GM12878 (cell line): ENCODE measurements at regions not wholly inside any gene's neighbourhood (a gene's known extent, or its start where the extent isn't known, plus 50 kb on each side); places are given as distances from the start of the nearest gene placed in this dataset.

Experiments
- EGR1 ChIP-seq, 2 experiments: IDR thresholded peaks; 1 replicate in 1 of 2; 2 replicates in 1 of 2; pipeline ENCODE4 v1.6.1; 2011 to 2012; ENCODE audit warnings: low read depth in 2 of 2, low read length in 2 of 2, borderline replicate concordance in 1 of 2, mild to moderate bottlenecking in 1 of 2, moderate library complexity in 1 of 2
- JUNB ChIP-seq: IDR thresholded peaks from 2 replicates; pipeline ENCODE4 v1.6.1; 2016; ENCODE audit warnings: antibody characterized with exemption, mild to moderate bottlenecking
- MAX ChIP-seq: IDR thresholded peaks from 2 replicates; pipeline ENCODE4 v1.6.1; 2012; ENCODE audit warnings: low read depth, low read length, improper control_type of control experiment
- MTA2 ChIP-seq: fragments of 450-650 bp; IDR thresholded peaks from 2 replicates; pipeline ENCODE4 v1.6.1; 2016; ENCODE audit warnings: low read depth, mild to moderate bottlenecking, moderate library complexity
- MXI1 ChIP-seq: fragments of 150-350 bp; IDR thresholded peaks from 2 replicates; pipeline ENCODE4 v1.6.1; 2011; ENCODE audit warnings: low read depth, mild to moderate bottlenecking, inconsistent platforms, low read length, improper control_type of control experiment
- RAD21 ChIP-seq: IDR thresholded peaks from 2 replicates; pipeline ENCODE4 v1.6.1; 2011; ENCODE audit warnings: mild to moderate bottlenecking, low read depth, low read length, moderate library complexity; ENCODE audit not compliant: insufficient read depth
- USF2 ChIP-seq: IDR thresholded peaks from 2 replicates; pipeline ENCODE4 v1.6.1; 2011; ENCODE audit warnings: low read depth, low read length, improper control_type of control experiment, borderline replicate concordance

GRCh38 chr3:177358977-177359592 is 161.8 kb upstream of the TBL1XR1 start:
- TF ChIP-seq JUNB, result no peak
- TF ChIP-seq RAD21, result no peak
- no peak; the same call in 1 of the 2 replicates for TF ChIP-seq MAX
- no peak for TF ChIP-seq MXI1
- no peak for TF ChIP-seq EGR1 (IDR thresholded peaks at IDR 0.05; ENCODE audit: borderline replicate concordance in 1 of 2, low read depth in 2 of 2, low read length in 2 of 2)
- no peak for TF ChIP-seq USF2
- no peak for TF ChIP-seq MTA2
